ENCODE measurements at regions not wholly inside any gene's neighbourhood (a gene's known extent, or its start where the extent isn't known, plus 50 kb on each side); places are given as distances from the start of the nearest gene placed in this dataset.

DNA sequence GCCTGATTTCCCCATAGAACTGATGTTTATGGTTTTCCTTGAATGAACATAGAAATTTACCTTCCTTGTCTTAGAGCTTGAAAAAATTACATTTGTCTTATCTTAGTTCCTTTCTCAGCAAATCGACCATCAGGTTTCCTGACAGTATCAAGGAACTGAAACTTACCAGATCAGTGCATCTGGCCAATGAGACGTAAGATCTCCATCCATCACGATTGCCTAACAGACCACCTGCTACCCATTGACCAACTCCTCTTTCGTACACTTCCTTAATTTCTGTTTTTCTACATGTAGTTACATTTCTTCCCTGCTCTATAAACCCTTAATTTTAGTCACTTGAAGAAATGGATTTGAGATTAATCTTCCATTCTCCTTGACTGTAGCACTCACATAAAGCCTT is 57.4 kb upstream of the TMPRSS15 start:
- in situ Hi-C loops (cut with HindIII; ENCODE audit: low pct_unique_long_range_greater_than_20kb, low sequenced_read_pairs), result no loop called here
- DNase-seq (ENCODE audit: low read depth in 1 of 2, low spot score in 1 of 2), result no peak
- TF ChIP-seq JUND (IDR thresholded peaks at IDR 0.05; ENCODE audit: low read depth), result no peak

DNA sequence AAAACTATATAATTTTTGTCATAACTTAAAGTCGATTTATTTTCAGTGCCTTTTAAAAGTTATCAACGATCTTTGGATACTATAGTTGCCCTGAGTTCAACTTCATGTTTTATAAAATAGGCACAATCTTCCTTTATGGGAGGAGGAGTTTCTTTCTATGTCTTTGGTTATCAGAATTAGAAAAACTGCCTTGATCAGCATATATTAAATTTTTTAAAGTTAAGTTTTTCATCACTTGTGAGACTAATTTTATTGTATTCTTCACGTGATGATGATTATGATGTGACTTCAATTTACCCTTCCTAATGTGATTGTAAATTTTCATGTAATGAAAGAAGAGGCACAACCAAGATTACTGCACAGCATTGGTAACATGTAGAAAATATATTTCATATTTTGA is 58.2 kb upstream of the TMPRSS15 start:
- in situ Hi-C loops (cut with HindIII; ENCODE audit: low pct_unique_long_range_greater_than_20kb, low sequenced_read_pairs), result no loop called here
- DNase-seq (ENCODE audit: low read depth in 1 of 2, low spot score in 1 of 2), result no peak
- TF ChIP-seq JUND (IDR thresholded peaks at IDR 0.05; ENCODE audit: low read depth), result no peak

DNA sequence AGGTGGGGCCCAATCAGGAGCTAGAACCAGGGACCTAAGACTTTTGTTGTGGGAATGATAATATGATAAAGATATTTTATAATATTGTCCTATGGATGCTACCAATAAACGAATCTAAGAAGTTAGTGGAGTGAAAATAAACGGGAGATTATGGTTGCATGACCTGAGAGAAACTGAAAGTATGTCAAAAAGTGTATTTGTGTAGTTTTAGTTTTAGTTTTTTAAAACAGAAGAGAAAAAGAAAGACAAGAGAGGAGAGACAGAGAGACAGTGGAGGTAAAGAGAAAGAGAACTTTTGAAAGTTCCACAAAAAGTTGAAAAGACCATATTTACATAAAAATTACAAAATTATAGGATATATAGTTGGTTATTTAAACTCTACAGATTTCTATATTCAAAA is 64.1 kb upstream of the TMPRSS15 start:
- no peak for TF ChIP-seq JUND (IDR thresholded peaks at IDR 0.05; ENCODE audit: low read depth)
- in situ Hi-C loops (cut with HindIII; ENCODE audit: low pct_unique_long_range_greater_than_20kb, low sequenced_read_pairs), result no loop called here
- DNase-seq (ENCODE audit: low read depth in 1 of 2, low spot score in 1 of 2), result no peak

DNA sequence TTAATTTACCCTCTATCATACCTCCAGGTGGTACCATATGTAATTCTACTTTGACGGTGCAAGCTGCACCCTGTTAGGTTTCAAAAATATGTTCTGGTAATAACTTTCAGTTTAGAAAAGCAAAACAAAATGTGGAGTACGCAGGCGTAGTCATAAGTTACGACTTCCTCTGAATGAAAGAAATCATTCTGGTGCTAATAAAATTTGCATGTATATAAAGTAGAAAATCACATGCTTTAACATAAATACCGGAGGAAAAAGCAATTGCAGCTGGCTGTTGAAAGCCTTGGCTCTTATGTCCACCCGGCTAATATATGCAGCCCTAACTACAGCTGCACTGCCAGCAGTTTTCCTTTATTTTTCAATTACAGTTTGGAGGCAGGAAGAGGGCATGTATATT is 65.2 kb upstream of the TMPRSS15 start:
- in situ Hi-C loops (cut with HindIII; ENCODE audit: low pct_unique_long_range_greater_than_20kb, low sequenced_read_pairs), result no loop called here
- TF ChIP-seq JUND (IDR thresholded peaks at IDR 0.05; ENCODE audit: low read depth), result no peak
- DNase-seq (ENCODE audit: low read depth in 1 of 2, low spot score in 1 of 2), result no peak

DNA sequence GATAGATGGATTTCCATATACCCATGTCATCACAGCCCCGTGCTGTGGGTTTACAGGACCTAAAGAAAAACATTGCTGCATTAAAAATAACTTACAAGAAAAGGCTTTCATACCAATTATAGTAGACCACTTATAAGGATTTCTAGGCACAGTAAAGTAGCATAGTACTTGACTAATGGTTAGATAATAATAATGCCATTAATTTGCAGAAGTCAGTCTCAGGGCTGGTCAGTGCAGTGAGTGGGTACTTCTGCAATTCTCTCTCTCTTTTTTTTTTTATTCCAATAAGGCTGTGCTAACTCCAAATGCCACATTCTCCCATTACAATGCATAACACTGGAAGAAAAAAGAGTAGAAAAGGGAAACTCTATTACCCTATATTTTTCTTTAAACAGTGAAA is 73.1 kb upstream of the TMPRSS15 start:
- in situ Hi-C loops (cut with HindIII; ENCODE audit: low pct_unique_long_range_greater_than_20kb, low sequenced_read_pairs), result no loop called here
- DNase-seq (ENCODE audit: low read depth in 1 of 2, low spot score in 1 of 2), result no peak
- TF ChIP-seq JUND (IDR thresholded peaks at IDR 0.05; ENCODE audit: low read depth), result no peak

DNA sequence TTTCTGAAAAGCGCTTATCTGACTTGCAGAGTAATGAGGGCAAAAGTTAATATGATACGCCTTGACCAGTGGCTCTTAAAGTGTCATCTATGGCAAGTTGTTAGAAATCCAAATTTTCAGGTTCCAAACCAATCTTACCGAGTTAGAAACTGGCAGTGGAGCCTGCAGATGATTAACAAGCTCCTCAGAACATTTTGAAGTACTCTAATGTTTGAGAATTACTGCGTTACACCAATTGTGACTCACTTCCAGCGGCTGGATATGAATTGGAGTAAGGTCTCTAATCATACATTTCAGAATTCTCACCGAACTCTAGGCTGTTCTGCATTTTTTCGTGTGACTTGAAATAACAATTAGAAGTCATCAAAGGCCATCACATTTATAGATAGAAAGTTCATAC is 73.5 kb upstream of the TMPRSS15 start:
- no peak for TF ChIP-seq JUND (IDR thresholded peaks at IDR 0.05; ENCODE audit: low read depth)
- in situ Hi-C loops (cut with HindIII; ENCODE audit: low pct_unique_long_range_greater_than_20kb, low sequenced_read_pairs), result no loop called here
- DNase-seq (ENCODE audit: low read depth in 1 of 2, low spot score in 1 of 2), result no peak

DNA sequence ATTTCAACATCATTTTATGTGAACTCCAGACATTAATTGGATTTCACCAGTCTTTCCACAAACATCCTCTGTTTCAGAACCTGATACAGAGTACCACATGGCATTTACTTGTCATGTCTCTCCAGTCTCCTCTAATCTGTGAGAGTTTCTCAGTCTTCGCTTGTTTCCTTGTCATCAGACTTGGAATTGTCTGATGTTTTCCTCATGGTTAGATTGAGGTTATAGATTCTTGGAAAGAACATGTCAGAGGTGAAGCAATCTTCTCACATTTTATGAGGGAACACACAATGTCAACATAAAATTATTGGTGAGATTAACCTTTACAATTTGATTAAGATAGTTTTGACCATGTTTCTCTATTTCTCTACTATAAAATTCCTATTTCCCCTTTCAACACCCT is 74.9 kb upstream of the TMPRSS15 start:
- no peak for DNase-seq (ENCODE audit: low read depth in 1 of 2, low spot score in 1 of 2)
- in situ Hi-C loops (cut with HindIII; ENCODE audit: low pct_unique_long_range_greater_than_20kb, low sequenced_read_pairs), result no loop called here
- no peak for TF ChIP-seq JUND (IDR thresholded peaks at IDR 0.05; ENCODE audit: low read depth)

DNA sequence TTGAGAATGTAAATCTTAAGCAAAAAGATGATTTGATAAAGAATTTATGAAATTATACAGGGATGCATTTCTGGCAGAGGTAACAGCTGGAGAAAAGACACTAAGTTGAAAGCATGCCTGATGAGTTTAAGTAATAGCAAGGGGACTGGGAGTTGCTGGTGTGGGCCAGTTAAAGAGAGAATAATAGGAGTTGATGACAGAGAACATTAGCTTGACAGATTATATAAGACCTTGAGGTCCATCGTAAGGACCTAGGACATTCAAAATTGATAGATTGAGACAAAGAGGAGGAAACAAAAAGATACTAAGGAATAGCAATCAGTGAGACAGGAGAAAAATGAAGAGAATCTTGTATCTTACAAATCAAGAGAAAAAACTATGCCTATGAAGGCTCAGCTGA is 84.7 kb upstream of the TMPRSS15 start:
- no peak for TF ChIP-seq JUND (IDR thresholded peaks at IDR 0.05; ENCODE audit: low read depth)
- no peak for DNase-seq (ENCODE audit: low read depth in 1 of 2, low spot score in 1 of 2)
- in situ Hi-C loops (cut with HindIII; ENCODE audit: low pct_unique_long_range_greater_than_20kb, low sequenced_read_pairs), result no loop called here

DNA sequence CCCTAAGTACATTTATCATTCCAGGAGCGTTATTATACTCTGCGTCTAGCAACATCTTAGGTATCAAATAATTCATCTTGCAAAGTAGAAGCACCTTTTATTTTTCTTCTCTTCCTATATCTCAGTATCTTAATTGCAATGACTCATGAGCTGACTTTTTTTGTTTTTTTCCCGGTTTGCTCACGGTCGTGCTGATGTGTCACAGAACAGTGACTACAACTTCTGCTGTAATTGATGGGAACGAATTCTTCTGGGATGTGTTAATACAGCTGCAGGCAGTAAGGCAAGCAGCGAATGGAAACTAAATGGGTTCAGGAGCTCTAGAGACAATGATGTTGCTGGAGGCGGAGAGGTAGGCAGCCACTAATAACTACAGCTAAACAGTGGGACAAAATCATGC is 89.8 kb upstream of the TMPRSS15 start:
- no peak for TF ChIP-seq JUND (IDR thresholded peaks at IDR 0.05; ENCODE audit: low read depth)
- in situ Hi-C loops (cut with HindIII; ENCODE audit: low pct_unique_long_range_greater_than_20kb, low sequenced_read_pairs), result no loop called here
- no peak for DNase-seq (ENCODE audit: low read depth in 1 of 2, low spot score in 1 of 2)

DNA sequence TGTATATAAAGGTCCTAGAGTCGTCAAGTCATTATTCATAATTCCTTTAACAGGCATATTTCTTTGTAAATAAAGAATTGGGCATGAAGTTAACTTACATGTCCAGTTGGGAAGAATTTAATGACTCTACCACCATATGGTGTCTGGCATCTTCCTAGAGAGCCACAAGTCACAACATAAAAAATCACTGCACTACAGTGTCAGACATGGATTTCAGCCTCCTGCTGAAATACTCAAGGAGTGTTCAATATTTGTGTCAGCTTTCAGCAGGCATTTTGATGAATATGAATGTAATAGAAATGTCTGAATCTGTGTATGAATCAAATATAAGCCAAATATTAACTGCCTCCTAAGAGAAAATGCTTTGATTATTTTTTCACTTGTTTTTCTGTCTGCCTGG is 91.9 kb upstream of the TMPRSS15 start:
- no peak for DNase-seq (ENCODE audit: low read depth in 1 of 2, low spot score in 1 of 2)
- no peak for TF ChIP-seq JUND (IDR thresholded peaks at IDR 0.05; ENCODE audit: low read depth)
- in situ Hi-C loops (cut with HindIII; ENCODE audit: low pct_unique_long_range_greater_than_20kb, low sequenced_read_pairs), result no loop called here

DNA sequence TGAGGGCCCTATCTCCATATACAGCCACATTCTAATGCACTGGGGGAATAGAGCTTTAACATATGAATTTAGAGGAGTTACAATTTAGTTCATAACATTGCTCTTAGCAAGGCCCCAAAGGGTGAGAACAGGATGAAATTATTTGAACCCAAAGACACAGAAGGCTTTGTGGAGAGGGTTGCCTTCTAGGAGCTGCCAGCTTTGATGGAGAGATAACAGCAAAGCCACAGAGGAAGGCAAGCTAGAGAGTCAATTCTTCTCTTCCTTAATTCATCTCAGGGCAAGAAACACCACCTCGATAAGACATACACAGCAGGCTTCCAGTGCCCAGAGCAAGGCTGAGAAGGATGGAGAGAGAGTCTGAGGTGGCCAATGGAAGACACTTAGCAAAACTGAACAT is 94.8 kb upstream of the TMPRSS15 start:
- DNase-seq (ENCODE audit: low read depth in 1 of 2, low spot score in 1 of 2), result no peak
- in situ Hi-C loops (cut with HindIII; ENCODE audit: low pct_unique_long_range_greater_than_20kb, low sequenced_read_pairs), result no loop called here
- TF ChIP-seq JUND (IDR thresholded peaks at IDR 0.05; ENCODE audit: low read depth), result no peak

DNA sequence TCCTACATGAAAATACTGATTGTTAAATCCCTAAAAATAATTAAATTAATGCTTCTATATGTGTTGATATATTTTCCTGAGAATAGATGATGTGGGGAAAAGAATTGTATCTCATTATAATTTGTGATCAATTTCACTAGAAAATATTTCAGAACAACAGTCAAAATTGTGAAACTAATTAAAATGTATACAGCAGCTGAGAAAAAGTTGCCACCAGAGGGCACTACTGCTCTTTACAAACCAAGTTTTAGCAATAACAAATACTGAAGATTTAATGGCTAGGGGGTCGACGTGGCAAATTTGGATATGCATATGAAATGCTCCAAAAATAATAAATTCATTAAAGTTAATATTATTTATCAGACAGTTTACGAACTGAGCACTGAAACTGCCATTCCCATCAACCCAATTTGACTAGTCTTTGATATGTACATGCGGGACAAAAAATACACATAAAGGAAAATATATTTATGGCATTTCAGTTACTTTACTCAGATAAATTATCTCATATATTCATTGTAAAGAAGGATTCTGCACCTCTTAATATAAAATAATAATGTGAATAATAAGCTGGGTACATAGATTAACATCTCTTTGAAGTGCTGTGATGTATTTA is 96.3 kb upstream of the TMPRSS15 start:
- in situ Hi-C loops (cut with HindIII; ENCODE audit: low pct_unique_long_range_greater_than_20kb, low sequenced_read_pairs), result no loop called here
- no peak for TF ChIP-seq JUND (IDR thresholded peaks at IDR 0.05; ENCODE audit: low read depth)
- peak; percentile 5 to 52 for DNase-seq (ENCODE audit: low read depth in 1 of 2, low spot score in 1 of 2)

DNA sequence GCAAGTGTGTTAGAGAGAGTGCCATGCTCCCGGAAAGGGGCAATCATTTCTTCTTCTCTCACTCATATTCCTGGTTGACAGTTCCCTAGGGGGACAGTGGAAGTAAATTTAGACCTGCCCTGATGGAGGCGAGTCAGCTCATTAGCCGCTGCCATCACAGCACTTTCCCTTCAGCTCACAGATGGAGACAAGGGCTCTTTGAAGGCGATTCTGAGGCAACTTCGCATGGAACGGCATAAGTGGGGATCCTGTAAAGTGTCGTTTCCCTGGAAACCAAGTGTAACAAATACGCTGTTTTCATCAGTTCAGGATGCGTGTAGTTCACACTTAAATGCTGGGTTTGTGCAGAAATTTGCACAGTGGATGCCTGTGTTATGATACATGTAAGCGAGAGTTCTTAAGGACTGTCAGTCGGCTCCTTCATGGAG is 114.5 kb upstream of the TMPRSS15 start:
- in situ Hi-C loops (cut with HindIII; ENCODE audit: low pct_unique_long_range_greater_than_20kb, low sequenced_read_pairs), result no loop called here
- no peak for TF ChIP-seq JUND (IDR thresholded peaks at IDR 0.05; ENCODE audit: low read depth)
- DNase-seq (ENCODE audit: low read depth in 1 of 2, low spot score in 1 of 2), result no peak

DNA sequence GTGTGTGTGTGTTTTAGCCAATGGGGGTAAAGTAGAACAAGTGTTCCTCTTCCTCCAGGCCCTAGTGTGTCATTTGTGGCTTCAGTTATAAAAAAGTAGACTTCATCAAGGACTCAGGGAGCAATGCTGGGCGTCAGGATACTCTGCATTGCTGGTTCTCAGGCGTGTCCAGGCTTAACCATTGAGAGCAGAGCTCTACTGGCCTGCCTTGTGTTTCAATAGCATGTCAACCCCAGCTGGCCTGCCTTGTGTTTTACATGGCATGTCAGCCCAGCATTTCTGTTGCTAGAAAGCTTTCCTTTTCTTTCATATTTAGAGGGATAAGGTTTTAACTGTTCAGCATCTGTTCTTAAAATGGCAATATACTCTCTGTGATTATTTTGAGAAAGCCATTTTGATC is 117.6 kb upstream of the TMPRSS15 start:
- in situ Hi-C loops (cut with HindIII; ENCODE audit: low pct_unique_long_range_greater_than_20kb, low sequenced_read_pairs), result no loop called here
- DNase-seq (ENCODE audit: low read depth in 1 of 2, low spot score in 1 of 2), result no peak

More for the DNA sequence above, 117.6 kb upstream of the TMPRSS15 start:
- no peak for TF ChIP-seq JUND (IDR thresholded peaks at IDR 0.05; ENCODE audit: low read depth)
